NB4 (cell line): ENCODE measurements at regions not wholly inside any gene's neighbourhood (a gene's known extent, or its start where the extent isn't known, plus 50 kb on each side); places are given as distances from the start of the nearest gene placed in this dataset.

Experiments
- DNase-seq: peaks from one replicate; pipeline ENCODE4 v3.0.0; 2010; ENCODE audit warnings: low read depth
- H3K4me3 ChIP-seq: one replicate; pipeline ENCODE4 v1.5.1; 2011; ENCODE audit warnings: mild to moderate bottlenecking, low read depth, low read length, moderate library complexity
- MYC ChIP-seq: IDR thresholded peaks from 2 replicates; pipeline ENCODE4 v1.6.1; 2011; ENCODE audit warnings: low read depth, low read length
- POLR2A ChIP-seq: IDR thresholded peaks from 2 replicates; pipeline ENCODE4 v1.6.1; 2011; ENCODE audit warnings: mild to moderate bottlenecking; ENCODE audit not compliant: insufficient read length; ENCODE audit errors: extremely low read depth
- TF ChIP-seq, protein P1 (sequence below): IDR thresholded peaks from one replicate; pipeline ENCODE4 v1.5.1; 2012; ENCODE audit warnings: low read depth, low read length
- TF ChIP-seq, protein P2 (sequence below): IDR thresholded peaks from 2 replicates; pipeline ENCODE4 v1.6.1; 2011; ENCODE audit warnings: low read depth, low read length

DNA sequence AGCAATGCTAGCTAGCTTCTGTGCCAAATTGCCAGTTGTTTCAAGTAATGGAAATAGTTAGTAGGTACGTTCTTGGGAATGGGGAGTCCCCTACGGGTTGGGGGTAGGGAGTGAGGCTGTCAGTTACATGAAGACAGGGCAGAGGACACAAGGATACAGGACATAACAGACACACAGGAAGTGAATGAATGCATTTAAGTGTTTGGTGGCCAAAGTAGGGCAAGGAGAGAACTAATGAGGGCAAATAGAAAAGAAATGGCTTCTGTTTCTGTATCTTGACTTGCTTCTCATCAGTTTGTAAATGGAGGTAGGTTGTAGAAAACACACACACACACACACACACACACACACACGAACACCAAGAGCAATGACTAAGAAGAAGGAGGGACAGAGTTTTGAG lies 142.2 kb downstream of the S1PR1 start:
- TF ChIP-seq MYC, result no peak
- TF ChIP-seq POLR2A, result no peak
- TF ChIP-seq, protein P1, sequence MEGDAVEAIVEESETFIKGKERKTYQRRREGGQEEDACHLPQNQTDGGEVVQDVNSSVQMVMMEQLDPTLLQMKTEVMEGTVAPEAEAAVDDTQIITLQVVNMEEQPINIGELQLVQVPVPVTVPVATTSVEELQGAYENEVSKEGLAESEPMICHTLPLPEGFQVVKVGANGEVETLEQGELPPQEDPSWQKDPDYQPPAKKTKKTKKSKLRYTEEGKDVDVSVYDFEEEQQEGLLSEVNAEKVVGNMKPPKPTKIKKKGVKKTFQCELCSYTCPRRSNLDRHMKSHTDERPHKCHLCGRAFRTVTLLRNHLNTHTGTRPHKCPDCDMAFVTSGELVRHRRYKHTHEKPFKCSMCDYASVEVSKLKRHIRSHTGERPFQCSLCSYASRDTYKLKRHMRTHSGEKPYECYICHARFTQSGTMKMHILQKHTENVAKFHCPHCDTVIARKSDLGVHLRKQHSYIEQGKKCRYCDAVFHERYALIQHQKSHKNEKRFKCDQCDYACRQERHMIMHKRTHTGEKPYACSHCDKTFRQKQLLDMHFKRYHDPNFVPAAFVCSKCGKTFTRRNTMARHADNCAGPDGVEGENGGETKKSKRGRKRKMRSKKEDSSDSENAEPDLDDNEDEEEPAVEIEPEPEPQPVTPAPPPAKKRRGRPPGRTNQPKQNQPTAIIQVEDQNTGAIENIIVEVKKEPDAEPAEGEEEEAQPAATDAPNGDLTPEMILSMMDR, result no peak

DNA sequence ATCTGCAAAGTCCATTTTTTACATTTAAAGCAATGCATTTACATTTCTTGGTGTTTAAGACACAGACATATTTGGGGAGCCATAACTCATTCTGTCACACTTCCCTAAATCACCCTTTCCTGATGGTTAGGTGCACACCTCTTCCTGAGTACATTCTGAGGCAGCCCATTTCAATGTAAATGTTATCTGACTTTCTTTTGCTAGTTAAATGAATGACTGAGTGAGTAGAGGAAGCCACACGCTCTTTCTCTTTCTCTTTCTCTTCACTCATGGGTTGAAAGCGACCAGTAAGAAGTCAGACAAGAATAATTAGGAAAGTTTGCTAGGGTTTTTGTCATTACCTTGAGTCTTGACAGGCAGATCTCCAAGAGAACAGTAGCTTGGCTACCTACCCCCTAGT lies 143.1 kb downstream of the S1PR1 start:
- H3K4me3 ChIP-seq, result no peak overlapping the region
- DNase-seq, result no peak
- TF ChIP-seq, protein P2, sequence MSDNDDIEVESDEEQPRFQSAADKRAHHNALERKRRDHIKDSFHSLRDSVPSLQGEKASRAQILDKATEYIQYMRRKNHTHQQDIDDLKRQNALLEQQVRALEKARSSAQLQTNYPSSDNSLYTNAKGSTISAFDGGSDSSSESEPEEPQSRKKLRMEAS, result no peak
- TF ChIP-seq MYC, result no peak
- TF ChIP-seq, protein P1, result no peak
- no peak for TF ChIP-seq POLR2A

More for the DNA sequence above, 142.2 kb downstream of the S1PR1 start:
- DNase-seq, result no peak
- no peak overlapping the region for H3K4me3 ChIP-seq

DNA sequence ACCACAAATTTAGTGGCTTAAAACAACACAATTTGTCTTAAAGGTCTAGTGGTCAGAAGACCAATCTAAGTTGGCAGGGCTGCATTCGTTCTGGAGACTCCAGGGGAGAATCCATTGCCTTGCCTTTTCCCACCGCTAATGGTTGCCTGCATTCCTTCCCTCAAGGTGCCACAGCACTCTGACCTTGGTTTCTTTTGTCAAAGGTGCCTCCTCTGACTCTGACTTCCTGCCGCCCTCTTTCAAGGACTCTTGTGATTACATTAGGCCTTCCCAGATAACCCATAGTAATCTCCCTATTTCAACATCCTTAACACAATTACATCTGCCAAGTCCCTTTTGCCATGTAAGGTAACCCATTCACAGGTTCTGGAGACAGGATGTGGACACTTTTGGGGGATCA lies 145.3 kb downstream of the S1PR1 start:
- no peak for DNase-seq
- TF ChIP-seq, protein P1, result no peak
- TF ChIP-seq, protein P2, result no peak
- TF ChIP-seq POLR2A, result no peak
- no peak for TF ChIP-seq MYC
- H3K4me3 ChIP-seq, result no peak overlapping the region

DNA sequence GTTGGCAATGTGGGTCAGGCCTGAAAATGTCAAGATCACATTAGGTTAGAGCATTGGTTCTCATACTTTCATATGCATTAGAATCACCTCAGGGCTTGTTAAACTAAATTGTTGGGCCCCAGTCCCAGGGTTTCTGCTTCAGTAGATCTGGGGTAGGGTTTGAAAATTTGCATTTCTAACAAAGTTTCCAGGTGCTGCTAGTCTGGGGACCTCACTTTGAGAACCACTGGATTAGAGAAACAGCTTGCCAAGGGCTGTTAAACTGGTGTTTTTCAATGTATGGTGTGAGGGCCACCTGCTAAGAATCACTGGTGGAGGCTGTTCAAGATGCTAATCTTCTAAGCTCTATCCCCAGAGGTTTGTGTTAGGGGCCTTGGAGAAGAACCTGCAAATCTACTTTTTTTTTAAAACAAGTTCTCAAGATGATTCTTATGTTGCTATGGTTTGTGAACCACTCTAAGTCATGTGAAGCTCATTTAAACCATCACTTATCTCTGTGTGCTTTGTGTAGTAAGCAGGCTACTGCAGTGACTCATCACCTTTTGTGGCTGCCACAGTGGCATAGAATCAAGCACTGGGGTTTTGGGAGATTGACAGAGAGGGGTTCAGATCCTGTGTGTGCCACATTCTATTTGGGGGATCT lies 152.2 kb downstream of the S1PR1 start:
- no peak for DNase-seq
- TF ChIP-seq, protein P2, result no peak
- TF ChIP-seq POLR2A (no peak), MYC (no peak)
- TF ChIP-seq, protein P1, result no peak
- no peak overlapping the region for H3K4me3 ChIP-seq

DNA sequence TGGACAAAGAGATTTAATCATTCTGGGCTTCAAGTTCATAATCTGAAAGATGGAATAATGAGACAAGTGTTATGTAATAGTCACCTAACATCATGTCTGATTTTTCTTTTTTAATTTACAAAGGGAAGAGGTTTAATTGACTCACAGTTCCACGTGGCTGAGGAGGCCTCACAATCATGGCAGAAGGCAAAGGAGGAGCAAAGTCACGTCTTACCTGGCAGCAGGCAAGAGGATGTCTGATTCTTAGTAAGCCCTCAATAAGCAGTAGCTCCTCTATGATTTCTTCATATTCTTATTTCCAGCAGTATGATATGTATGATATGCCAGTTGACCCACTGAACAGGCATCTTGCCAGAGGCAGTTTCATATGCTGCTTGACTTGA lies 152.7 kb downstream of the S1PR1 start:
- TF ChIP-seq POLR2A, result no peak
- TF ChIP-seq MYC, result no peak
- TF ChIP-seq, protein P1, result no peak
- TF ChIP-seq, protein P2, result no peak
- no peak for DNase-seq
- H3K4me3 ChIP-seq, result no peak overlapping the region

DNA sequence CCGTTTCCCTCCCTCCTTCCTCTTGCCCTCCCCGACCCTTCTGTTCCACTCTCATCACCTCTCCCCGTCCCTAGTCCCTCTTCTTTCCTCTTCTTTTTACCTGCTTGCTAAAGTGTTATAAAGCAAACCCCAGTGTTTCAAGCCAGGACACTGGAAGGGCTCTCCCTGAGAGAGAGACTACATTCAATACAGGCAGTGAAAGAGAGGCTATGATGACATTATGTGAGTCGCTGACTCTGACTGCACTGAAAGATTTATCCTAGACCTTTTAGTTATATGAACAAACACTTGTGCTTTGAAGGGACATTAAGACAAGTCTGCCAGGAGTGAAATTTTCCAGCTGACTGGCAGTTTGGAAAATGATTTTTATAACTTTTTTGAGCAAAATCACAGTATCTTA lies 155.7 kb downstream of the S1PR1 start:
- DNase-seq, result no peak
- no peak for TF ChIP-seq MYC
- TF ChIP-seq, protein P1, result no peak
- no peak for TF ChIP-seq POLR2A
- TF ChIP-seq, protein P2, result no peak
- H3K4me3 ChIP-seq, result no peak overlapping the region
